ENCODE measurements at regions not wholly inside any gene's neighbourhood (a gene's known extent, or its start where the extent isn't known, plus 50 kb on each side); places are given as distances from the start of the nearest gene placed in this dataset.

DNA sequence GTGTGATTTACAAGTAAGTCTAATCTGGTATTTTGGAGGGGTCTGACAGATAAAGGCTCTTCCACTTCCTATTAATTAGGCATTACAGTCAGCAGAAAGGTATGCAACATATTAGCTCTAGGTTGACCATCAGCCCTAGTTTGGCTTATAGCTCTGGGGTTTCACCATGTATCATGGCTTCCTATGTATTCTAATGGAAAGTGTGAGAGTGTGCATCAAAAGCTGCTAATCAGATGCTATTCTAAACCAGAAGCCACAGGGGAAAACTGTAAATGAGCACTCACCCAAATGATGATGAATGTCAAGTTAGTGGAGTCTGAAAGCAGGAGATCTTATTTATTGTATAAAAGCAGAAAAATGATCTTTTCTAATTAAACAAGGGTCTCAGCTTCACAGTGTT, 149.2 kb upstream of the MITF start:
- no peak for TF ChIP-seq CTCF (IDR thresholded peaks at IDR 0.05; ENCODE audit: borderline replicate concordance, insufficient read depth, low read depth, low read length)
- no peak overlapping the region for H3K4me3 ChIP-seq (ENCODE audit: low read depth, low read length)

GRCh38 chr3:69588170-69588569, 151.1 kb upstream of the MITF start:
- TF ChIP-seq CTCF (IDR thresholded peaks at IDR 0.05; ENCODE audit: borderline replicate concordance, insufficient read depth, low read depth, low read length), result no peak
- H3K4me3 ChIP-seq (ENCODE audit: low read depth, low read length), result no peak overlapping the region

GRCh38 chr3:69585472-69585871, 153.8 kb upstream of the MITF start:
- no peak for TF ChIP-seq CTCF (IDR thresholded peaks at IDR 0.05; ENCODE audit: borderline replicate concordance, insufficient read depth, low read depth, low read length)

DNA sequence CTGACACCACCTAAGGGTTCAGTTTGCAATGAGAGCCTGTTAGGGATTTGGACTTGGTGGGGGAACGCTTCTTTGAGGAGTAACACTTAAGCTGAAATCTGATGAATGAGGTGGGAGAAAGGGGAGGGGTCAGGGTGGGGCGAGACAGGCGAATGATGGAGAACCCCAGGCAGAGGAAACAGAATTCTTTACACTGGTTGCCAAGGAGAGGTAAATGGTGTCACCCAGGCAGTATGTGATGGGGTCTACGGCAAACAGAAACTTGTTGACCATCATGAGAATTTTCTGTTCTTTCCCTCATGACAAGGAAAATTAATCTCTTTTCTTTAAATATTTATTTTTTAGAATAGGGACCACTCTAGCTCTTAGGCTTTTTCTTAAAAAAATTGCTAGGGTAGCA, 157.2 kb upstream of the MITF start:
- no peak overlapping the region for H3K4me3 ChIP-seq (ENCODE audit: low read depth, low read length)
- no peak for TF ChIP-seq CTCF (IDR thresholded peaks at IDR 0.05; ENCODE audit: borderline replicate concordance, insufficient read depth, low read depth, low read length)

More at GRCh38 chr3:69585472-69585871, 153.8 kb upstream of the MITF start:
- no peak overlapping the region for H3K4me3 ChIP-seq (ENCODE audit: low read depth, low read length)

DNA sequence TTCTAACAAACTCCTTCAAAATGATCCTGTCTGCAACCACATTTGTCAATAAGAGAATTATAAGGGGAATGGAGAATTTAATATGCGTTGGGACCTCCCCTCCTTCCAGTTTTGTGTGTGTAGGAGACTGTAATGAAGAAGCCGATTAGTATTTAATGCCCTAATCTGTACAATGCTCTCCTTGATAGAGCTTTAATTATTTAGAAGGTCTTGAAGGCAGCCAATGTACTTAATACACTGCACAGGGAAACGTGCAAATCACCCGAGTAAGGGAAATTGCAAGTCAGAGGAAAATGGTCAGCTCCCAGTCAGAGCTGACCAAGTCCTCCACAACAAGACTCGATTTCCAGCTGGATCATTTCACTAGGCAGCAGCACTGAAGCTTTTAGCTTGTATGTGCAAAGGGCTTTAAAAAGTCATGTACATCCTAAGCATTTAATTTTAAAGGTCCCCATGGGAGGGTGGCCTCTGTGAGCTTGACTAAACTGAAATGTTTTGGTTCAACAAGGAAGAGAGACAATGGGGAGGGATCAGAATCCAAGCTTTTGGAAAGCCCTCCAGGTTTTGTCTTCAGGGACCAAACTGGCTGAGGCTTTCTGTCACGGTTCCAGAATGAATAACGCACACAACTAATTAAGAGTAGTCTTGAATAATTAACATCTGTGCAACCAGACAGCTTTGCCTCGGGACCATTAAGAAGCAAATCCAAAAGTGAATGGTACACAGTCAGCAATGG, 159.8 kb upstream of the MITF start:
- no peak for TF ChIP-seq CTCF (IDR thresholded peaks at IDR 0.05; ENCODE audit: borderline replicate concordance, insufficient read depth, low read depth, low read length)
- no peak overlapping the region for H3K4me3 ChIP-seq (ENCODE audit: low read depth, low read length)

- no peak for TF ChIP-seq CTCF (IDR thresholded peaks at IDR 0.05; ENCODE audit: borderline replicate concordance, insufficient read depth, low read depth, low read length)
These were observed 169.7 kb upstream of the MITF start for GRCh38 chr3:69569520-69569919.

GRCh38 chr3:69568951-69569350, 170.3 kb upstream of the MITF start:
- TF ChIP-seq CTCF (IDR thresholded peaks at IDR 0.05; ENCODE audit: borderline replicate concordance, insufficient read depth, low read depth, low read length), result no peak
- H3K4me3 ChIP-seq (ENCODE audit: low read depth, low read length), result no peak overlapping the region

More at GRCh38 chr3:69569520-69569919, 169.7 kb upstream of the MITF start:
- no peak overlapping the region for H3K4me3 ChIP-seq (ENCODE audit: low read depth, low read length)

Data from GM12875 (cell line).